HG03060 (cell line): ENCODE measurements at regions not wholly inside any gene's neighbourhood (a gene's known extent, or its start where the extent isn't known, plus 50 kb on each side); places are given as distances from the start of the nearest gene placed in this dataset.

ENCODE experiments used
- ATAC-seq: cut with Tn5 transposase; IDR thresholded peaks from one replicate; pipeline ENCODE4 v1.9.1; 2021; ENCODE audit warnings: low read depth, moderate number of reproducible peaks; ENCODE audit not compliant: unreplicated experiment

DNA sequence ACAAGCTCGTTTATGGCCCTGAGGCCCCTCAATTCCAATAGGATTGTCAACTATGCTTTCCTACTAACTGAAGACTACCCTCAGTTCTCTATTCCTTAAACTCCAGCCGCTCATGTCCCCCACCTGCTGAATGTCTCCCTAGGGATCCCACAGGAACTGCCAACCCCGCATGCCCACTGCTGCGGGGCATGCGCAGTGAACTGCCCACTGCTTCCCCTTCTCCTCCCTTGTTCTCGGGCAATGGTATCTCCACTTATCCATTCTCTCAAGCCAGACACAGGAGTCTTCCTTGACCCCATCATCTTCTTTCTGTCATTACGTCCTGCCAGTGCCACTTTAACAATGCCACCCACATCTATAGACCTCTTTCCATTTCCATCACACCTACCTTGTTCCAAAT lies 90.0 kb downstream of the FGF18 start:
- ATAC-seq, result no peak

DNA sequence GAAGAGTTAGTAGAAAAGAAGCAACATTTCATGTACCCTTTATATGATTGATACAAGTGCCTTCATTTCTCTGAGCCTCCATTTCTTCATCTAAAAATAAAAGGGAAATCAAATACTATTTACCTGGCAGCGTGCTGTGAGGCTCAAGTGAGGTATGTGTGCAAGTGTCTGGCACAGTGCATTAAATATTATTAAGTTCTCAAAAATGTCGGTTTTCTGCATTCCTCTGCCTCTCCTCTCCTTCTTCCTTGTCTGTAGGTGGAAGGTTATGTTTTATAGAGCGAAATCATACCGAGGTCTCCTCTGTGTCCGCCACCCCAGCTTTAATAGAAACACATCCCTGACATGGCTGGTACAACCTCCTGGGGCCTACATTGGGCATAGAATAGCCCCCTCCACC lies 93.0 kb downstream of the FGF18 start:
- ATAC-seq, result no peak

DNA sequence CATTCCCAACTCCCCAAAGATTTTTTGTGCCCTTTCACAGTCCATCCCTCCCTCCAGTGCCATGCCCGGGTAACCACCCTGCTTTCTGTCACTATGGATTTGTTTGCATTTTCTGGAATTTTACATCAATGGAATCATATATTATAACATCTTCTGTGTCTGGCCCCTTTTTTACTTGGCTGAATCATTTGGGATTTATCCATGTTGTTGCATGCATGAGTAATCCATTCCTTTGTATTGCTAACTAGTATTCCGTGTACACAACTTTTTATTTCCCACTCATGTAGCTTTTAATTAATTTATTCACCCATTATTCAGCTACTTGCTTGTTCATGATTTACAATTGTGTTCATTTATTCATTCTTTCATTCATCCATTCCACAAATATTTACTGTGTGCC lies 94.1 kb downstream of the FGF18 start:
- ATAC-seq, result no peak

DNA sequence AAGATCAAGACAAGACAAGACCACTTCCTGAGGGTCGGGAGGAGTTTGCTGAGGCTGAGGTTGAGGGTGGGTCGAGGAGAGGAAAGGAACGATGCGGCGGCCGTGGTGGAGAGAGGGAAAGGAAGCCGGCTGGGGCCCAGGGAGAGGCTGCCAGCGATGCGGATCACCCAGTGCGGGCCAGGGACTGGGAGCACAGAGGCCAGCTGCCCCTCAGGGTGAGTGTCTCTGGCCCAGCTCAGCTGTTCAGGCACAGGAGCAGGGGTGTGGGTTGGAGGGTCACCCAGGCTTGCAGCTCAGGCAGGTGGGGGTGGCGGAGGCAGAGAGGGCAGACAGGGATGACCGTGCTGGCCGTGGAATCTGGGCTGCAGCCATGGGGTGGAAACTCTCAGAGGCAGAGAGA lies 99.5 kb downstream of the FGF18 start:
- no peak for ATAC-seq

DNA sequence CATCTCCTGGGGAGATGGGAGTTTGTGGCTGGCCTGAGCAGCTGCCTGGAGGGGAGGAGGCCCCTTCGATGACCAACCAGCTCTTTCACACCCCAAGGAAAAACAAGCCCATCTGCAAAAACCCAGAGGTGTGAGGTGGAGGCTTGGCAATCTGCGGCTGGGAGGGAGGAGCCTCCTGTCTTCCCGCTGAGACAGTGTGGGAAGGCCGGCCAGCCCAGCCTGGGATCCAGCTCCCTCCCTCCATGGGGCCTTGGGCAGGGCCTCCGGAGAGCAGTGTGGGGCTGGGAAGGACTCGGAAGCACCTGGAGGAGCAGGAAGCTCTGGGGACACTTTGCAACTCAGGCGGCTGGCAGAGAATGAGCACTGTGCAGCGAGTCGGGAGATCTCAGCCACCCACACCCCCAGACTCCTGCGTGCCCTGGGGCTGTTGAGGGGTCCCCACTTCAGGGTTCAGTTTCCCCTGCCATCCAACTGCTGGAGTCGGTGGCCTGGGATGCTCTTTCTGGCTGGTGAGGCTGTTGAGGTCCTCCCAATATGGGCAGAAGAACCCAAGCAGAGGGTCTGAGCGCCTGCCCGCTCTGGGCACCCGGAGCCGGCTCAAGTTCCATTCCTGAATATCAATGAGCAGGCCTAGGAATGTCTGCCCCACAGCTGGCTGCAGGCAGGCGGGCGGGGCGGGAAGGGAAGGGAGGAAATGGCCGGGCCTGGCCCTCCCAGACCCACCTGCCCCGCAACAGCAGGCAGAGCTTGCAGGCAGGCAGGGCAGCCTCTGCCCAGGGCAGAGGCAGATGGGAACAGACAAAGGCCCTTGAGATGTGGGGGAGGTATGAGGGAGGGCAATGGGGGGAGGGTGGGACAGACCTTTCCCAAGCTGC lies 101.1 kb downstream of the FGF18 start:
- no peak for ATAC-seq

DNA sequence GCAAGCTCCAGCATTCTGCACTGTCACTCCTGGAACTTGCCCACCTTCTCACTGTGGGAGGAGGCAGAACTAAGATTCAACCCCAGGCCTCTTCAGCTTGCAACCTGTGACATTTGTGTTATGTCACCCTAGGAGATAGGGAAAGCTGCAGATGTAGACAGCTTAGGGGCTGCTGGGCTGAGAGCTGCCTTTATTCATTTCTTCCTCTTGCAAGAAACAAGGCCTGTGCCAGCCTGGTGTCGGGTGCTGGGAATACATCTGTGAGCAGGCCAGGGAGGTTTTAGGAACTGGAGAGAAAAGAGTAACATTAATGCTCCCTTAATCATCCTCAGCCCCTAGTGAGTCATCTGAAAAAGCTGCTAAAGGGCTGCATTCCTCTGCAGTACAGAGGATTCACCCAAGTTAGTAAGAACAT lies 101.8 kb downstream of the FGF18 start:
- no peak for ATAC-seq

DNA sequence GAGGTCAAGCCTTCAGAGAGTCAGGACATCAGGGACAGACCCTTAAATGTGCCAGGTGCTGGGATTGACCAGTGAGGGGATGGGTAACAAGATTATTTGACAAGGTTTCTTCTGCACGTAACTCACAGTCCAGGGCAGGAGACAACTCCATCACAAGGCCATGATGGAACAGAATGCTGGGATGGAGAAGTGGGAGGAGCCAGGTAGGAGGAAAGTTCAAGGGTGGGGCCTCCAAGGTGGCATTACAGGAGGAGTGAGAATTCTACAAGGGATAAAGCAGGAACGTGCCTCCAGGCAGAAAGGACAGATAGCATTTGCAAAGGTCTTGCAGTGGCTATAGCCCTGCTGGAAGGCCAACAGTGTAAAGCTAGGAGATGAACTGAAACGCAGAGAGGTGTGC lies 102.2 kb downstream of the FGF18 start:
- ATAC-seq, result no peak

DNA sequence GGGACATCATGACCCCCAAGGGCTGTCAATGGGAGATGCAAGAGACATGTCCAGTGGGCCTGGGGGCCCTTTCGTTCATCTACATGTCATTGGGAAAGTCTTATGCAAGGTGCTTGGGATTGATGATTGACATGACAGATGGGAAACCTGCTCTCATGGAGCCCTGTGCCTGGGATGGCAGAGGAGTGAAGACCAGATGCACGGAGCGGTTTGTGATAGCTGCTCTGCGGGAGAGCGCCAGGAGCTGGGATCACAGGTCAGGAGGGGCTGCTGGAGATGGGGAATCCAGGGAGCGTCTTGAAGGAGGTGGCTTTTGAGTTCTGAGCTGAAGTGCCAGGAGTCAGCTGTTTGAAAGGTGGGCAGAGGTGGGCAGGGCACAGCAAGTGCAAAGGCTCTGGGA lies 104.3 kb downstream of the FGF18 start:
- ATAC-seq, result no peak

DNA sequence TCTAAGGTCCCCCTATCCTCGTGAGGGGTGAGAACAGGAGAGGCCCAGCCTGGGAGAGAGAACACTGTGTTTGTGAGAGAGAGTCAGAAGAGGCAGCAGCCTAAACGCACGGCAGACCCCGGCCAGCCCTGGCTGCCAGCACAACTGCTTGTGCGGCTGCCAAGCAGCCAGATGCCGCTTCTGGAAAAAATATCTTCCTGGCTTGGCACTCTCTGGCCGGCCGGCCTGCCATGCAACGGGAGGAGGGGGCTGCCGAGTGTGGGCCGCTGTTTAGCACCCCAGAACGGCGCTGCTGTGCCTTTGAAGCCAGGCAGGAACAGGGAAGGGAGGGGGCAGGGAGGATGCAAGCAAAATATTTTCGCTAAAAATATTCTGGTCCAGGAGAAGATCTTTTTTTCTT lies 105.0 kb downstream of the FGF18 start:
- no peak for ATAC-seq

DNA sequence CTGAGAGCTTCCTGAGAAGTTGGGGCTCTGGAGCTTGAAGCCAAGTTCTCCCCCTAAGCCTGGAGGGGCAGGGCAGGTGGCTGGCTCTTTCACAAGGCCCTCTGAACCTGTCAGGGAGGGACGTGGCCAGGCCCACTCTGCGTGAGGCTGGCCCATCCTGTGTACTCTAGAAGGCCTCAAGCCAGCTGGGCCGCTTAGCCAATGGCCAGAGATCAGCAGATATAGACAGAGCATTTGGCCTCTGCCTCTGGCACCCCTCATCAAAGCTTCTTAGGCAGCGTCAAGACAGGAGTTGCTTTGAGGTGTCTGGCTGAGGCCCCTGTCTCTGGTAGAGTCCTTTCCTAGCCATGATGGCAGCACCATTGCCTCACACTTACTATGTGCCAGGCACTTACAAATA lies 105.6 kb downstream of the FGF18 start:
- no peak for ATAC-seq

DNA sequence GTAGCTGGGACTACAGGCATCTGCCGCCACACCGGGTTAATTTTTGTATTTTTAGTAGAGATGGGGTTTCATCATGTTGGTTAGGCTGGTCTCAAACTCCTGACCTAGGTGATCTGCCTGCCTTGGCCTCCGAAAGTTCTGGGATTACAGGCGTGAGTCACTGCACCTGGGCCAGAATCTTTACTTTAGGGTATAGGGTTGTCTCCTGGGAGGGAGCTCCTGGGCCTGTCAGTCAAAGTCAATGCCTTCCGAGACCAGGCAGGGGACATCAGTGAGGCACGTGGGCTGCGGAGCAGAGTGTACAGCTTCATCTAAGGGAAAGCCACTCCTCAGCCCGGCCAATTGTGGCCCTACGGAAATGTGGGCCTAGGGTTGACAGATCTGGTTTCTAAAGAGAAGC lies 108.6 kb downstream of the FGF18 start:
- no peak for ATAC-seq

DNA sequence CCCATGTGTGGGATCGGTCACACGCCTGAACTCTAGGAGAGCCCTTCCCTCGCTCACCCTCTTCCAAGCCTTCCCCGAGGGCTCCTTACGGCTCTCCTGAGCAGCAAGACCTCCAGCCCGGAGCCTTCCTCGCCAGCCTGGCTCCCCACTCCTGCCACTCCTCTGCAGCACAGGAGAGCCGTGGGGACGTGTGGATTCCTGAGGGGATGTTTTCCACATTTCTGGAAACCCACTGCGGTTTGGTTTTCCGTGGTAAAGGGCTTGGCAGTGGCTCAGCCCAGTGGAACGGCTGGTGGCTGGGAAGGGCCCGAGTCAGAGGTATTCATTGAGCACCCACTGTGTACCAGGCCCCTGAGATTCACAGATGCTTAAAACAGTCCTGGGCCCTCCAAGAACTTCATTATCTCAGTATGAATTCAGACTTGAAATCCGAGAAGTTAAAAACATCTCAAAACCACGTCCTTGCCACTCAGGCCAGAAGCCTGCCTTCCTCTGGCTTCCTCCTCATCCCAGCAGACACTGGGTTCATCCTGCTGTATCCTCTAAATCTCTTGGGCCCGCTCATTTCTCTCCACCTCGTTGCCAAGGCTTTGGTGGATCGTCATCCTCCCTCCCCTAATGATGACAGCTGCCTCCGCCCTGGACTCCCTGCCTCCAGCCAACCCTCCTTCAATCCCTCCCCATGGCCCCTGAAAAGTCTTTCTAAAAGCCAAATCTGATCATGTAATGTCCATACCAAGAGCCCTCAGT lies 109.6 kb downstream of the FGF18 start:
- no peak for ATAC-seq

DNA sequence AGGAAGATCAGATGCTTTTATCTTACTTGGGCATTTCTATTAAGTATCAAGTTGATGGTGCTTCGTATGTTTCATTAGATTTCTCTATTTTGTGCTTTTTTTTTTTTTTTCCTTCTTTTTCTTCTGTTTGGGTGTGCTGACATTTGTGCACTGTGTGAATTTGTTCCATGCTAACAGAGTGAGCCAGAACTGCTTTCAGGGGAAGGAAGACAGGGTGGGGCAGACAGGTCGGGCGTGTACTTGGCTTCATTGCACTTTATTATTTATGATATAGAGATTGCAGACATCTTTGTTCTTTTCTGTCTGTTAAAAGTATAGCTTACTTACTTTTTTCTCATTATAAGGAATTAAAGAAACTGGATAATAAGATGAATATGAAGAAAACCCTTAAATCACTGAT lies 112.2 kb downstream of the FGF18 start:
- no peak for ATAC-seq

DNA sequence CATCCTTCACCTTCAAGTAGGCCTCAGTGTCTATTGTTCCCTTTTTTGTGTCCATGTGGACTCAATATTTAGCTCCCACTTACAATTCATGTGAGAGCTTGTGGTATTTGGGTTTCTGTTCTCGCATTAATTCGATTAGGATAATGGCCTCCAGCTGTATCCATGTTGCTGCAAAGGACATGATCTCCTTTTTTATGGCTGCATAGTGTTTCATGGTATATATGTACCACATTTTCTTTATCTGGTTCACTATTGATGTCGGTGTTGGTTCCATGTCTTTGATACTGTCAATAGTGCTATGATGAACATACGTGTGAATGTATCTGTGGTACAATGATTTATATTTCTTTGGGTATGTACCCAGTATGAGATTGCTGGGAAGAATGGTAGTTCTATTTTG lies 113.7 kb downstream of the FGF18 start:
- ATAC-seq, result no peak

DNA sequence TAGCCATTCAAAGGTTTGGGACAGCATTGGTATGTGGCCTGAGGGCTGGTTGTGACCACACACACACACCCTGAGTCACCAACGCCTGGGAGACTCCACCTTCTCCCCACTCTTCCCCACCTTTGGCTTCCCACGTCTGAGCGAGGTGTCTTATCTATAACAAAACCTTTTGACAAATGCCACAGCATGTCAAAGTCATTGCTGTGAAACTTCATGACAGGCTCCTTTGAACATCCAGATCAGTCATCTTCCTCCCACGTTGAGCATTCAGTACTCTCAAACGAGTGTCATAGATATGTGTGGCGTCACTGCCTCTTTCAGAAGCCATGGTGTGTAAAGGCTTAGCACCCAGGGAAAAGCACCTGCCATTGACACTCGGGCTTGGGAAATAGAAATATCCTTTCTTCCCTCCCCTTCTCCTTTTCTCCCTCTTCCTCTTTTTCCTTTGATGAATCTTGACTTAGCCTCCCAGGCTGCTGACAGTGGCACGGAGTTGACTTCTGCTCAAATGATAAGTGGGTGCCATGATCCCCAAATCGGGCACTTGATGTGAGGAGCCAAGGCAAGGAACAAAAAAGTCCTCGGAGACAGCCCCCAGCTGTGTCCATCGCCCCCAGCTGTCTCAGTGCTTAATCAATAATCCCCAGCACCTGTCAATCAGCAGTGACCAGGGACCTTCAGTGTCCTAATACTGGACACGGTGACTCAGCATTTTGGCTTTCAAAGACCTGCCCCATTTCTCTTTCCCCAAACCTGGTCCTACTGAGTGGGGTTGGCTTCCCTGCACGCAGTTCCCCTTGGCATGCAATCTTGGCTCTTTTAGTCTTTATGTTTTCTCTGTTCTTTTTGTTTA lies 114.8 kb downstream of the FGF18 start:
- ATAC-seq, result no peak

DNA sequence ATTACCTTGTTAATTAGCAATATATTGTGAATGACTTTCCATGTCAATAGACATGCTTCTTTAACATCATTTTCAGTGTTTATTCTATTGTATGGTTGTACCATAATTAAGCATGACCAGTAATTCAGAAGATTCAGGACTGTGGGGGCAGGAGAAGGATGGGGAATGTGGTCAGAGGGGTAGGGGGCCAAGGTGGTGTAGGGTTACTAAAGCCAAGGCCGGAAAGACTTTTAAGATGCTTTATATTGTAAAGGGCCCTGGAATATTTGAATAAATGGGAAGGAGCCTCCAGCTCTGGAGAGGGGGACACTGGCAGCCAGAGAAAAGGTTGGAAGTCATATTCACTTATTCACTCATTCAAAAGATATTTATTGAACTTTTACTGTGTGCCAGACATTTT lies 115.7 kb downstream of the FGF18 start:
- no peak for ATAC-seq

DNA sequence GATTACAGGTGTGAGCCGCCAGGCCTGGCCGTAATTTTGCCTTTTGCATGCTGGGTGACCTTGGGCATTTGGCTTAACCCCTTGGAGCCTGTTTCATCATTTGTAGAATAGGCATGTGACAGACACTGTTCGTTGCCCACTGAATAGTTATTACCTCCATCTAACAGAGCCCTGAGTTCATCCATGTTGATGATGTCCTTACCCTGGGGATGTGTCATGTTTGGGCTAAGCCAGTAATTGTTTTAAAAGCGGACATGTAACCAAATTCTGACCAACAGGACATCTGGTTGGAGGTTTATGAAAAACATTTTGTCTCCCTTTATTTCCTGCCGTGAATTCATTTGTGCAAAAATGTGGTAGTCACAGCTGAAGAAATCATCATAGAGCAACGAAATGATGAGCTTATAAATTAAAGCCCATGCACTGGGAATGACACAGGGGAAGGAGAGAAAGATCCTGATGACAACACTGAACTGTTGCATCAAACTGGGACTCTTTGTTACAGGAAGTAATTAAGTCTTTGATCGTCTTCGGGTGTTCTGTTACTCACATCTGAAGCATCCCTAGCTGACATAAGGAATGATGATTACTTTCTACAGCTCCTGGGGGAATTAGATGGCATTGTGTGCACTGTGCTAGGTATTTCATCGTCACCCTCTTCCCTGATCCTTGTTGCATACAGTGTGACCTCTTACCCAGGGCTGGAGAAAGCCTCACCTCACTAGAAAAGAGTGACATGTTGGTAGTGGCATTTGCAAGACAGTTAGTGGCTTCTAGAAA lies 117.8 kb downstream of the FGF18 start:
- no peak for ATAC-seq

DNA sequence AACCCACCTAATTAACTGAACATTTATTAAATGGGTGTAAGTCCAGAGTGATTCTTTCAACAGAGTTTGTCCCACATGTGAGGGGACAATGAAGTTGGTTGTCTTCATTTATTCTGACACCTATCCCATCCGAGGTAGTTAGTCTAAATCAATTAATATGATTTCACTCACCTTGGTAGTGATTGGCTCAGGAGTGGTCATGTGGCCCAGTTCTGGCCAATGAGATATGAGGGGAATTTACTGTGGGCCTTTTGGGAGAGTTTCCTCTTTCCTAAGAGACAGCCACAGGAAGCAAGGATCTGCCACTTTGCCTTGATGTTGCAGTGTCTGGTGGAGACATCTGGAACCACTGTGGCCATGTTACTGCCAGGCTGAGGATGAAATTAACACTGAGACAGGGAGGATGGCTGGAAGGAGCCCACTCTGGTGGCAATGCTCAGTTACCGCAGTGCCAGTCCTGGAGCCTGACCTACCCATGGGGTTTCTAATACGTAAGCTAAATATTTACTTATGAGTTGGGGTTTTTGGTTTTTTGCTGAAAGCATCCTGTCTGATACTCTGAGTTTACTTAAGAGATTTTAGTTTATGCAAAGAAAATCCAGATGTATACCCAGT lies 118.6 kb downstream of the FGF18 start:
- no peak for ATAC-seq

DNA sequence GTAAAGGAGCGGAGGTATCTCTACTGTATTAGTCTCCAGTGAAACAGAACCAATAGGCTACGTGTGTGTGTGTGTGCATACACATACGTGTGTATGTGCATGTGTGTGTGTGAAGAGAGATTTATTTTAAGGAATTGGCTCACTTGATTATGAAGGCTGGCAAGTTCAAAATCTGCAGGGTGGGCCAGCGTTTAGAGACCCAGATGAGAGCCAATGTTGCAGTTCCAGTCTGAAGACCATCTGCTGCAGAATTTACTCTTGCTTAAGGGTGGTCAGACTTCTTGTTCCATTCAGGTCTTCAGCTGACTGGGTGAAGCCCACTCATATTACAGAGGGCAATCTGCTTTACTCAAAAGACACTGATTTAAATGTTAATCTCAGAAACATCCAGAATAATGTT lies 119.2 kb downstream of the FGF18 start:
- no peak for ATAC-seq

DNA sequence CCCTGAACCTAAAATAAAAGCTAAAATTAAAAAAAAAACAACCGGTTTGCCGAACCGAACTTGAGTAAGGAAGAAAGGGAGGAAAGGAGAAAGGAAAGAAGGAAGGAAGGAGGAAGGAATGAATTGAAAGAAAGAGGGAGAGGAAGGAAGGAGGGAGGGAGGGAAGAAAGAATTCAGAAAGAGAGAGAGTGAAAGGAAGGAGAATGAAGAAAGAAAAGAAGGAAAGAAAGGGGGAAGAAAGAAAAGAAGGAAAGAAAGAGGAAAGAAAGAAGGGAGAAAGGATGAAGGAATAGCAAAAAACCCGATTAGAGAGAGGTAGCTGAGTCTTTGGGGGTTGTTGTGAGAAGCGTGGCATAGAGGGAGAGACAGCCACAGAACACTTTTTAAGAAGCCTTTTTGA lies 121.4 kb downstream of the FGF18 start:
- ATAC-seq, result no peak
